ENCODE measurements at regions not wholly inside any gene's neighbourhood (a gene's known extent, or its start where the extent isn't known, plus 50 kb on each side); places are given as distances from the start of the nearest gene placed in this dataset.
A peak's percentile ranks its signal among the peaks of the same experiment; 100 is the strongest.
"Not testable (repeated sequence)": the region's sequence is repeated elsewhere in the genome, so short reads cannot be mapped to it uniquely, and the experiment has no call there.

DNA sequence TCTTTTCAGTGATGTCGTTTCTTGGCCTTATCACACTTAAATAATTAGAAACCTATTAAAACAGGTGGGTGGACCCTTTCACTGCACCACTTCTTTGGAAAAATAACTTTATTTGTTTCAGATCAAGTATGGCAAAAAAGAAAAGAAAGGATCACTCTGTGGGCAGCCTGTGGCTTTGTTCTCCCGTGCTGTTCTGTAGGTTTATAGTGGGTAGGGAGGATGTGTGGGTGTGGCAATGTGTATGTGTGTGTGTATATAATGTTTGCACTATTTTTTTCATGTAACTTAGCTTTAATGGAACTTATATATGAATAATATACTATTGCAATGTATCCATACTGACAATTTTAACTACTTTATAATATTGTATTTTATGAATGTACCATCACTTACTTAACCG lies 85.9 kb downstream of the ACTBL2 start:
- DNase-seq (ENCODE audit: low spot score), result no peak

- DNase-seq (ENCODE audit: low spot score), result no peak
Measured at GRCh38 chr5:57394421-57395210, 88.0 kb downstream of the ACTBL2 start.

GRCh38 chr5:57386958-57387357 lies 95.7 kb downstream of the ACTBL2 start:
- no peak for DNase-seq (ENCODE audit: low spot score)

DNA sequence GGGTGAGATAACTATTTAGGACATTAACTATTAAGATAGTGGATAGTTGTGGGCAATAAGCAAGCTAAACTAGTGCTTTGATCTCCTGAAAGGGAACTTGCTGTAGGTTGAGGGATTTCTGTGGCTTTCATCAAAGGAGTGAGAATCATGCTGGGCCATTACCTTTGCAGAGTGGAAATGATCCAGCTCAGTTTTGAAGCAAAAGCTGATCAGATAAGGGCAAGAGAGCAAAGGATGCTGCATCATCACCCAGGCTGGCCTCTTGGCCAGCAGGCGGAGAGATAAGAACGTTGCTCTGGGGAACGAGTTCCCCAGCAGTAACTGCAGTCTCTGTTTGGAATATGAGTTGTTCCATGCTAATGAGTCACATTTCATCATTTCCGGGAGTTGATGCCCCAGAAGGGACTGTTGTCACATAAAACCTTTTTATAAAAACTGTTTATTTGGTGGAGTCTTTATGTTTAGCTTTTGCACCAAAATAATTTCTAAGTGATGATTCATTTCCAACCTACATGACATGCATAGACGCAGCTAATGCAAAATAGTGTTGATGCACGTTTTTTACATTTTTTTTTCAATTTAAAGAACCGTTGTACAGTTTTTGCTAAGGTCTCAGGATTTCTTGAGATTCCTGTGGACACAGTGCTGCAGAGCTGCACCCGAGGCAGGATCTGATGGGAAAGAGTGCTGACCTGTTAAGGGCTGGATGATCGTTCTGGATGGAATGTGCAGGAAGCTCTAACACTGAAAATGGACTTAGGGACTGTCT lies 99.3 kb downstream of the ACTBL2 start:
- peak; percentile 69 for DNase-seq (ENCODE audit: low spot score)

DNA sequence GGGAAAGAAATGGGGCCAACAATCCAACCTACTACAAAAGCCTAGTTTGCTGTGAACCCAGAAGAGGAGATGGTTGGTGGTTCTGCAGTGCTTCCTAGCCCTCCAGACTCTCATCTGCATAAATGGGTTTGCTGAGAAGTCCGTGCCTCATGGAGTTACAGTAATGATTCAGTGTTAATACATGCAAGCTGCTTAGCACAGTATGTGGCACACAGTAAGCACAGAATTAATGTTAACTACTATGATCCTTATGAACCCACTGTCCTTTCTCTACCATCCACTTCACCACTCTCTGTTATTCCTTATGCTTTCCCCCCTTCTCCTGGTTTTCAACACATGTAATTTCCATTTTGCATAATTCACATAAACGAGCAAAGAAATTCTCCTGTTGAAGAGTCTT lies 100.0 kb downstream of the ACTBL2 start:
- DNase-seq (ENCODE audit: low spot score), result no peak

GRCh38 chr5:57370376-57370775 lies 112.2 kb downstream of the ACTBL2 start:
- peak; percentile 75 for DNase-seq (ENCODE audit: low spot score)

DNA sequence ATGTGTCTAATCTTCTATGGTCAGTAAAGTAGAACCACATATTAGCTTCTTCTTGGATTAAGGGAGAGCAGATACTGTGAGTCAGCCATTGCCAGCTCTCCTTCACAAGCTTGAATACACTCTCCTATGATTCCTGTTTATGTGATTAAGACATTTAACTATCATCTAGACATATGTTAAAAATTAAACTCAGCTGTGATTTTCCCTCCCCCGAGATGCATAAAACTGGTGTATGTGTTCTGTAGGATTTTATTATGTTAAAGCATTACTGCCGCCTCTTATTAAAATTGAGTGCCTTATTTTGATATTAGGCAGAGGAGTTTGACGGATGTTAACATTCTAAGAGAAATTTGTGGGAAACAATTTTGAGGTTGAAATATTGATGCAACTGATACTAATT lies 114.6 kb downstream of the ACTBL2 start:
- peak; percentile 12 for DNase-seq (ENCODE audit: low spot score)

DNA sequence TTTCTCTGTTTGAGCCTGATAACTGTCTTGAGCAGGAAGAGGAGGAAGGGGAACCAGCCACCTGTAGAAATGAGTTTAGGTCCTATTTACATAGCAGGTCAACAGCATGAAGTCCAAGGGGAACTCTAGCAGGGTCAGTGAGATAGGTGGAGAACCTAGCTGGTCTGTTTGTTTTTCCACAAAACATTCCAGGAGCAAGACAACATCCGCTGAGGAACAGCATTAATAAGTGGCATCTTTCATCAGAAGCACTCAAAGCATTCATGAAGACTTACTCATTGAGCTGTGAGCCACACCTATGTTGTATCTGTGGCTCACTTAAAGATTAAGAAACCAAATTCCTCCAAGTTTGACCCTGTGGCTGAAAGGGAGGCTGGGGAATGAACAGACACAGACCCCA lies 115.9 kb downstream of the ACTBL2 start:
- peak; percentile 58 for DNase-seq (ENCODE audit: low spot score)

- no peak for DNase-seq (ENCODE audit: low spot score)
Measured at GRCh38 chr5:57362951-57363350, 119.7 kb downstream of the ACTBL2 start.

DNA sequence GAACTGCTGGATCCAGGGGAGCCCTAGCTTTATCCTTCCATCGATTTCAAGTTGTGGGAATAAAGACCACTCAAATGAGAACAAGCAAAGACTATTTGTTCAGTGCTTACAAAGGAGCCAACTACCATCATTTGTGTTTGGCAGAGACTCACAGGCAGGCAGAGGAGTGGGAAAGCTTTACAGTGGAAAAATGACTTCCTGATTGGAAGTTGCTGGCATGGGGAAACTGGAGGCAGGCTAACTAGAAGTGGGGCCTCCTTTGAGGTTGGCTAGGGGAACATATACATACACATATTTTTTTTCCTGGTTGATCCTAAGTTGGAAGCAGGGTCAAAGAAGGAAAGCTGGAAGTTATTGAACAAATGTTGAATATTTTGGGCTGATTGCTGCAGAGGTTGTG lies 121.7 kb downstream of the ACTBL2 start:
- DNase-seq (ENCODE audit: low spot score), result no peak

GRCh38 chr5:57358796-57359592 lies 123.6 kb downstream of the ACTBL2 start:
- no peak for DNase-seq (ENCODE audit: low spot score)

GRCh38 chr5:57356850-57357249 lies 125.8 kb downstream of the ACTBL2 start:
- not testable (repeated sequence) for DNase-seq (ENCODE audit: low spot score)

- DNase-seq (ENCODE audit: low spot score), result peak; percentile 51
Measured at GRCh38 chr5:57349214-57349613, 133.4 kb downstream of the ACTBL2 start.

- DNase-seq (ENCODE audit: low spot score), result no peak
Measured at GRCh38 chr5:57348376-57349140, 134.1 kb downstream of the ACTBL2 start.

DNA sequence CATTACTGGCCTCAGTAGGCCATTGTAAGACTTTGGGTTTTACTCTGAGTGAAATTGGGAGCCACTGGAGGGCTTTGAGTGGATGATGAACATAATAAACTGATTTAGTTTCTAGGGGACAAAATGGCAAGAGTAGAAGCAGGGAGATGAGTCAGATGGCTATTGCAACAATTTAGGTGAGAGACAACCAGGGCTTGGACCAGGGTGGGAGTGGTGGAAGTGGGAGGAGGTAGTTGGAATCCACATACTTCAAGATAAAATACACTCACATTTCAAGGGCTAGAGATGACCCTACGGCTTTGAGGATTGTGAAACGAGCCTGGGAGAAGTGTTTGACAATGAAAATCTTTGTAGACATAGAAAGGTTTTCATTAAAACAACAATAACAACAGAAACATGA lies 136.3 kb downstream of the ACTBL2 start:
- DNase-seq (ENCODE audit: low spot score), result no peak

GRCh38 chr5:57341380-57341979 lies 141.1 kb downstream of the ACTBL2 start:
- DNase-seq (ENCODE audit: low spot score), result no peak

DNA sequence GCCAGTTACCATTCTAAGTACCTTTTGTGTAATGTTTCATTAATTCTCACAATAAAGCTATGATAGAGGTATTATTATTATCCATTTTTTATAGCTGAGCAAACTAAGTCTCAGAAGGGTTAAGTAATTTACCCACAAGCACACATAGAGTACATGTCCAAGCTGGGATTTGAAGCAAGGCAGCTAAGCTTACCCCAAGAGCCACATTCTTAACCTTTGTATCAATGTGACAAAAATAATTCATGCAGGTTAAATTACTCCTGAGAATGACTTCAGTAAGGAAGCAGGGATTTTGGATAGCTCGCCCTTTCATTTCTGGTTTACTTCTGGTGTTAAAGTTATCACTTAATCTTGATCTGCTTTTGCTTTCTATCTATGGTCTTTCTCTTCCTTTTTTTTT lies 141.9 kb downstream of the ACTBL2 start:
- no peak for DNase-seq (ENCODE audit: low spot score)

GRCh38 chr5:57339521-57339920 lies 143.1 kb downstream of the ACTBL2 start:
- DNase-seq (ENCODE audit: low spot score), result no peak

GRCh38 chr5:57338868-57339340 lies 143.7 kb downstream of the ACTBL2 start:
- DNase-seq (ENCODE audit: low spot score), result no peak

DNA sequence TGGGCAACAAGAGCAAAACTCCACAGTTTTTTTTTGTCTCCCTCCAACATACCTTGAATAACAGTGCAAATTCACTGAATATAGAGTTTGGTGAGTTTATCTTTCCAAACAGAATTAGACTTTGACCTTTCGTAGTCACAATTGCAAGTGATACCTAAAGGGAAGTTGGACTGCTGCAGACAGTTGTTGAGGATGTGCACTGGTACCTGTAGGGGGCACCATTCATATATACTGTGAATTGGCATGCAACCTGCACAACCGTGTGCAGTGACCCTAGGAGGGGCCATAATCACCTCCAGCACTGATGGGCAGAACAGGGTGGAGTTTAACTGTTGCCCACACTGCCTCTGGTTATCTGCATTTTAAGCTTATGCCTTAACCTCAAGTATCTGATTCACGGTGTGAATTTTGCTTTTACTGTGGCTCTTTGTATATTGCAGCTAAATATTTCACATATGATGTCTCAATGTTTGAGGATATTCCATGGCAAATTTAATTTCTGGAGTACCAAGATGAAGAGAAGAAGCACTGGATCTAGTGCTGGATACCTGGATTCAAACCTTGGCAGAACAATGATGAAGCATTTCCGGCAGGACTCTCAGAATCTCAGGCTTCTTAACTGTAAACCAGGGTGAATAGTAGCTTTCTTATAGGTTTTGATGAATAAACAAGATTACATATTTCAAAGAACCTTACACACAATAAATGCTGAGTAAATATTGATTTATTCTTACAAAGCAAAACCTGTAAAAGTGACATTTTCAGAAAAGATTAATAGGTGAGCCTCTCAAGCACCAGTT lies 144.3 kb downstream of the ACTBL2 start:
- peak; percentile 78 for DNase-seq (ENCODE audit: low spot score)
